ENCODE measurements at regions not wholly inside any gene's neighbourhood (a gene's known extent, or its start where the extent isn't known, plus 50 kb on each side); places are given as distances from the start of the nearest gene placed in this dataset.
"Not testable (repeated sequence)": the region's sequence is repeated elsewhere in the genome, so short reads cannot be mapped to it uniquely, and the experiment has no call there.

- TF ChIP-seq CTCF, POLR2A (IDR thresholded peaks at IDR 0.05): not testable (repeated sequence)
Observed at GRCh38 chr21:5022748-5023147, 5498.6 kb upstream of the TPTE start.

Measured in vagina (tissue), 2 donors.